SK-N-SH (cell line): ENCODE measurements at regions not wholly inside any gene's neighbourhood (a gene's known extent, or its start where the extent isn't known, plus 50 kb on each side); places are given as distances from the start of the nearest gene placed in this dataset.

Experiments used
- CTCF ChIA-PET: fragments of 300-600, 350-600 bp; formaldehyde crosslinking; extraction: SDS; loops from one replicate; lab custom pipeline; 2021; lab: Yijun Ruan, JAX
- POLR2A ChIA-PET: fragments of 350-600 bp; sonication (Branson Sonifier 250); formaldehyde crosslinking; extraction: SDS; loops from one replicate; lab custom pipeline; 2020; ENCODE audit warnings: antibody characterized with exemption, inconsistent platforms; lab: Yijun Ruan, JAX
- DNase-seq: peaks from one replicate; pipeline ENCODE4 v3.0.0; 2012
- H2AFZ ChIP-seq: fragments of 200-600 bp; sonication (generic); 2 replicates; pipeline ENCODE4 v1.8.1; 2016; ENCODE audit warnings: antibody characterized with exemption, mild to moderate bottlenecking, low read depth
- H3F3A ChIP-seq: fragments of 200-600 bp; sonication (generic); replicated peaks from 2 replicates; pipeline ENCODE3; 2016; ENCODE audit warnings: antibody characterized with exemption, mild to moderate bottlenecking; ENCODE audit not compliant: insufficient read depth
- H3K27ac ChIP-seq, 2 experiments: fragments of 200-500 bp in 1 of 2; fragments of 200-600 bp in 1 of 2; sonication (Bioruptor generic) in 1 of 2; sonication (generic), shearing (Covaris generic) in 1 of 2; 2 replicates each; pipeline versions ENCODE4 v1.5.1 to v1.6.1; 2014 to 2016; ENCODE audit warnings: low read depth in 2 of 2, inconsistent platforms in 1 of 2, low read length in 1 of 2, mild to moderate bottlenecking in 1 of 2, mixed read lengths in 1 of 2
- H3K27me3 ChIP-seq: fragments of 200-600 bp; sonication (generic), shearing (Covaris generic); 2 replicates; pipeline ENCODE4 v1.6.1; 2016; ENCODE audit warnings: mixed run types; ENCODE audit not compliant: insufficient read depth
- H3K36me3 ChIP-seq, 2 experiments: fragments of 200-500 bp in 1 of 2; fragments of 200-600 bp in 1 of 2; sonication (Bioruptor generic) in 1 of 2; sonication (generic) in 1 of 2; replicated peaks in 1 of 2; 2 replicates each; pipeline versions ENCODE3 to v1.5.1; 2014 to 2016; ENCODE audit warnings: low read length in 1 of 2, mild to moderate bottlenecking in 1 of 2; ENCODE audit not compliant: insufficient read depth in 2 of 2, control insufficient read depth in 1 of 2
- H3K4me1 ChIP-seq, 2 experiments: fragments of 200-500 bp in 1 of 2; fragments of 200-600 bp in 1 of 2; sonication (Bioruptor generic) in 1 of 2; sonication (generic), shearing (Covaris generic) in 1 of 2; 2 replicates each; pipeline versions ENCODE4 v1.5.1 to v1.6.1; 2014 to 2016; ENCODE audit warnings: low read depth in 1 of 2, low read length in 1 of 2, mixed run types in 1 of 2; ENCODE audit not compliant: insufficient read depth in 2 of 2, control insufficient read depth in 1 of 2
- H3K4me2 ChIP-seq: fragments of 200-600 bp; sonication (generic), shearing (Covaris generic); 2 replicates; pipeline ENCODE4 v1.6.1; 2017; ENCODE audit warnings: mixed run types
- H3K4me3 ChIP-seq, 2 experiments: fragments of 200-500 bp in 1 of 2; fragments of 200-600 bp in 1 of 2; sonication (Bioruptor generic) in 1 of 2; sonication (generic), shearing (Covaris generic) in 1 of 2; 2 replicates each; pipeline versions ENCODE4 v1.5.1 to v1.8.1; 2014 to 2016; ENCODE audit warnings: low read depth in 2 of 2, inconsistent platforms in 1 of 2, low read length in 1 of 2, mild to moderate bottlenecking in 1 of 2, mixed read lengths in 1 of 2, moderate library complexity in 1 of 2
- H3K79me2 ChIP-seq: fragments of 200-600 bp; sonication (generic); 2 replicates; pipeline ENCODE4 v1.8.1; 2017; ENCODE audit warnings: mild to moderate bottlenecking; ENCODE audit not compliant: insufficient read depth
- H3K9ac ChIP-seq: fragments of 200-600 bp; sonication (generic); 2 replicates; pipeline ENCODE4 v1.6.1; 2017; ENCODE audit warnings: mixed run types
- H3K9me2 ChIP-seq: fragments of 200-600 bp; sonication (generic); 2 replicates; pipeline ENCODE4 v1.6.1; 2017; ENCODE audit warnings: mixed run types
- H3K9me3 ChIP-seq: fragments of 200-600 bp; sonication (generic); 2 replicates; pipeline ENCODE4 v1.6.1; 2017; ENCODE audit warnings: mixed run types, mild to moderate bottlenecking, moderate library complexity
- H4K20me1 ChIP-seq: fragments of 200-600 bp; sonication (generic); 2 replicates; pipeline ENCODE4 v1.6.1; 2017; ENCODE audit warnings: mild to moderate bottlenecking, mixed run types; ENCODE audit not compliant: insufficient read depth
- EP300 ChIP-seq, 2 experiments: IDR thresholded peaks; 2 replicates each; pipeline versions ENCODE4 v1.4.0 to v1.6.1; 2012; ENCODE audit warnings: borderline replicate concordance in 1 of 2, low read depth in 1 of 2, low read length in 1 of 2
- GABPA ChIP-seq: IDR thresholded peaks from 2 replicates; pipeline ENCODE4 v1.4.0; 2012; ENCODE audit warnings: low read depth, mild to moderate bottlenecking
- GATA2 ChIP-seq: sonication (generic); formaldehyde crosslinking; IDR thresholded peaks from 2 replicates; pipeline ENCODE4 v1.5.0; 2020; ENCODE audit warnings: mild to moderate bottlenecking, missing genetic modification reagents
- JUND ChIP-seq: IDR thresholded peaks from 2 replicates; pipeline ENCODE4 v1.4.0; 2012
- MXI1 ChIP-seq: IDR thresholded peaks from 2 replicates; pipeline ENCODE4 v1.6.1; 2012; ENCODE audit warnings: mild to moderate bottlenecking, low read depth, low read length, improper control_type of control experiment
- NFIC ChIP-seq: IDR thresholded peaks from 2 replicates; pipeline ENCODE4 v1.4.0; 2012; ENCODE audit warnings: borderline replicate concordance
- RAD21 ChIP-seq: IDR thresholded peaks from 2 replicates; pipeline ENCODE4 v1.6.1; 2012; ENCODE audit warnings: mild to moderate bottlenecking, low read length
- RFX5 ChIP-seq: IDR thresholded peaks from 2 replicates; pipeline ENCODE4 v1.6.1; 2012; ENCODE audit warnings: mild to moderate bottlenecking, improper control_type of control experiment, low read length
- RXRA ChIP-seq: IDR thresholded peaks from 2 replicates; pipeline ENCODE4 v1.4.0; 2012; ENCODE audit warnings: low read depth, mild to moderate bottlenecking, borderline replicate concordance
- SIN3A ChIP-seq: IDR thresholded peaks from 2 replicates; pipeline ENCODE4 v1.6.1; 2012; ENCODE audit warnings: low read depth, mild to moderate bottlenecking, low read length, moderate library complexity, borderline replicate concordance
- TCF12 ChIP-seq: IDR thresholded peaks from 2 replicates; pipeline ENCODE4 v1.4.0; 2012
- YY1 ChIP-seq: IDR thresholded peaks from 2 replicates; pipeline ENCODE4 v1.4.0; 2012; ENCODE audit warnings: low read depth, mild to moderate bottlenecking
- WGBS: methylation state at CpG from one replicate; pipeline ENCODE4 v1.1.6; 2017; ENCODE audit warnings: low lambda C conversion rate; 5-methylcytosine and 5-hydroxymethylcytosine counted together
- TF ChIP-seq, protein P1 (sequence below): IDR thresholded peaks from 2 replicates; pipeline ENCODE4 v1.4.0; 2012; ENCODE audit warnings: low read depth
- TF ChIP-seq, protein P2 (sequence below): IDR thresholded peaks from 2 replicates; pipeline ENCODE4 v1.4.0; 2012; ENCODE audit warnings: low read depth, borderline replicate concordance
- TF ChIP-seq, protein P3 (sequence below): IDR thresholded peaks from 2 replicates; pipeline ENCODE4; 2012
- TF ChIP-seq, protein P4 (sequence below): fragments of 150-350 bp; IDR thresholded peaks from 2 replicates; pipeline ENCODE4 v1.6.1; 2017; ENCODE audit warnings: antibody characterized with exemption, low read length, low read depth, borderline replicate concordance
- TF ChIP-seq, protein P5 (sequence below): fragments of 200-600 bp; sonication (generic); IDR thresholded peaks from 2 replicates; pipeline ENCODE4 v1.6.1; 2017; ENCODE audit warnings: antibody characterized with exemption, mild to moderate bottlenecking, moderate library complexity

DNA sequence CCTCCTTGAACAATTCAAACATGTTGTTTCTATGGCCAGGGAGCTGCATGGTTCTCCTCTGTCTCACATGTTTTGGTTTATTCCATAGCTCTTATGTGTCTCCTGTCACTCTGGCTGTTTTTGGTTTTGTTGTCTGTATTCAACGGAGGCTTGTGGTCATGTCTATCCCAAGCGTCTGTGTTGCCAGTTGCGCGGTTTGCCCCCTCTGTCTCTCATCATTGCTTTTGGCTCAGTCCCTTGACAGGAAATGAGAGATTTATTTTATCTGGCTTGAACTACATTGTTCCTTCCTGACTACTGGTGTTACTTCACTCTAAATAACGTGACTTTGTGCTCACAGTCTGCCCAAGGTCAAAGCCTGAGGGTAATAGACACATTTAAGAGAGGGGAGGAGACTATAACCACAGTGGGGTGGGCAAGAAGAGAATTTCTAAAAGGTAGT lies 96.4 kb upstream of the SOX5 start:
- Histone ChIP-seq H4K20me1 (no peaks in the 10 kb centered on the region), H3K36me3 (no peaks in the 10 kb centered on the region), H2AFZ (no peak overlapping the region), H3K27ac (no peak overlapping the region), H3K79me2 (no peaks in the 10 kb centered on the region), H3K4me1 (peaks cover 3 to 12% of the 10 kb centered on the region in 2 experiments; a peak in 2 of 4 replicates), H3K9ac (no peak overlapping the region), H3K9me3 (peaks cover 5% of the 10 kb centered on the region), H3K4me2 (peak overlapping the region; percentile 53; the same call in 1 of the 2 replicates), H3K4me3 (no peak overlapping the region), H3F3A (peaks cover 12% of the 10 kb centered on the region), H3K9me2 (no peaks in the 10 kb centered on the region), H3K27me3 (no peaks in the 10 kb centered on the region)
- DNase-seq: peak; percentile 24
- 7% methylated on average over 5 of the region's 5 CpGs for WGBS
- POLR2A ChIA-PET: no interaction called here
- CTCF ChIA-PET: no interaction called here
- TF ChIP-seq TCF12: peak; percentile 78
- TF ChIP-seq, protein P1, sequence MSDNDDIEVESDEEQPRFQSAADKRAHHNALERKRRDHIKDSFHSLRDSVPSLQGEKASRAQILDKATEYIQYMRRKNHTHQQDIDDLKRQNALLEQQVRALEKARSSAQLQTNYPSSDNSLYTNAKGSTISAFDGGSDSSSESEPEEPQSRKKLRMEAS: no peak
- peak; percentile 18 to 25; a peak in 1 of 4 replicates for TF ChIP-seq EP300 (IDR thresholded peaks at IDR 0.05; ENCODE audit: borderline replicate concordance in 1 of 2, low read depth in 1 of 2, low read length in 1 of 2)
- no peak for TF ChIP-seq SIN3A
- TF ChIP-seq MXI1: no peak
- 0 out of 2 replicates have a peak, but pooled peaks have one; percentile 10 for TF ChIP-seq JUND
- TF ChIP-seq, protein P2, sequence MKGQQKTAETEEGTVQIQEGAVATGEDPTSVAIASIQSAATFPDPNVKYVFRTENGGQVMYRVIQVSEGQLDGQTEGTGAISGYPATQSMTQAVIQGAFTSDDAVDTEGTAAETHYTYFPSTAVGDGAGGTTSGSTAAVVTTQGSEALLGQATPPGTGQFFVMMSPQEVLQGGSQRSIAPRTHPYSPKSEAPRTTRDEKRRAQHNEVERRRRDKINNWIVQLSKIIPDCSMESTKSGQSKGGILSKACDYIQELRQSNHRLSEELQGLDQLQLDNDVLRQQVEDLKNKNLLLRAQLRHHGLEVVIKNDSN: no peak
- TF ChIP-seq, protein P3, sequence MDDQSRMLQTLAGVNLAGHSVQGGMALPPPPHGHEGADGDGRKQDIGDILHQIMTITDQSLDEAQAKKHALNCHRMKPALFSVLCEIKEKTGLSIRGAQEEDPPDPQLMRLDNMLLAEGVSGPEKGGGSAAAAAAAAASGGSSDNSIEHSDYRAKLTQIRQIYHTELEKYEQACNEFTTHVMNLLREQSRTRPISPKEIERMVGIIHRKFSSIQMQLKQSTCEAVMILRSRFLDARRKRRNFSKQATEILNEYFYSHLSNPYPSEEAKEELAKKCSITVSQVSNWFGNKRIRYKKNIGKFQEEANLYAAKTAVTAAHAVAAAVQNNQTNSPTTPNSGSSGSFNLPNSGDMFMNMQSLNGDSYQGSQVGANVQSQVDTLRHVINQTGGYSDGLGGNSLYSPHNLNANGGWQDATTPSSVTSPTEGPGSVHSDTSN: peak; percentile 77
- TF ChIP-seq RFX5: no peak
- TF ChIP-seq, protein P4, sequence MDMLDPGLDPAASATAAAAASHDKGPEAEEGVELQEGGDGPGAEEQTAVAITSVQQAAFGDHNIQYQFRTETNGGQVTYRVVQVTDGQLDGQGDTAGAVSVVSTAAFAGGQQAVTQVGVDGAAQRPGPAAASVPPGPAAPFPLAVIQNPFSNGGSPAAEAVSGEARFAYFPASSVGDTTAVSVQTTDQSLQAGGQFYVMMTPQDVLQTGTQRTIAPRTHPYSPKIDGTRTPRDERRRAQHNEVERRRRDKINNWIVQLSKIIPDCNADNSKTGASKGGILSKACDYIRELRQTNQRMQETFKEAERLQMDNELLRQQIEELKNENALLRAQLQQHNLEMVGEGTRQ: no peak
- no peak for TF ChIP-seq YY1
- no peak for TF ChIP-seq RXRA
- no peak for TF ChIP-seq GABPA
- TF ChIP-seq GATA2: no peak
- no peak for TF ChIP-seq RAD21
- TF ChIP-seq NFIC: peak; percentile 83
- TF ChIP-seq, protein P5, sequence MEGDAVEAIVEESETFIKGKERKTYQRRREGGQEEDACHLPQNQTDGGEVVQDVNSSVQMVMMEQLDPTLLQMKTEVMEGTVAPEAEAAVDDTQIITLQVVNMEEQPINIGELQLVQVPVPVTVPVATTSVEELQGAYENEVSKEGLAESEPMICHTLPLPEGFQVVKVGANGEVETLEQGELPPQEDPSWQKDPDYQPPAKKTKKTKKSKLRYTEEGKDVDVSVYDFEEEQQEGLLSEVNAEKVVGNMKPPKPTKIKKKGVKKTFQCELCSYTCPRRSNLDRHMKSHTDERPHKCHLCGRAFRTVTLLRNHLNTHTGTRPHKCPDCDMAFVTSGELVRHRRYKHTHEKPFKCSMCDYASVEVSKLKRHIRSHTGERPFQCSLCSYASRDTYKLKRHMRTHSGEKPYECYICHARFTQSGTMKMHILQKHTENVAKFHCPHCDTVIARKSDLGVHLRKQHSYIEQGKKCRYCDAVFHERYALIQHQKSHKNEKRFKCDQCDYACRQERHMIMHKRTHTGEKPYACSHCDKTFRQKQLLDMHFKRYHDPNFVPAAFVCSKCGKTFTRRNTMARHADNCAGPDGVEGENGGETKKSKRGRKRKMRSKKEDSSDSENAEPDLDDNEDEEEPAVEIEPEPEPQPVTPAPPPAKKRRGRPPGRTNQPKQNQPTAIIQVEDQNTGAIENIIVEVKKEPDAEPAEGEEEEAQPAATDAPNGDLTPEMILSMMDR: no peak
